HEK293 (cell line): ENCODE measurements at regions not wholly inside any gene's neighbourhood (a gene's known extent, or its start where the extent isn't known, plus 50 kb on each side); places are given as distances from the start of the nearest gene placed in this dataset.

Experiments used
- BCL11A ChIP-seq: fragments of 450-650 bp; formaldehyde crosslinking; IDR thresholded peaks from 2 replicates; pipeline ENCODE4 v1.5.1; 2016; ENCODE audit warnings: low read depth, missing biosample characterization, missing genetic modification characterization
- SP3 ChIP-seq: fragments of 450-650 bp; formaldehyde crosslinking; IDR thresholded peaks from 2 replicates; pipeline ENCODE4 v1.5.1; 2016; ENCODE audit warnings: missing biosample characterization, missing genetic modification characterization
- ZBTB7A ChIP-seq: fragments of 450-650 bp; formaldehyde crosslinking; IDR thresholded peaks from 2 replicates; pipeline ENCODE4 v1.5.1; 2016; ENCODE audit warnings: low read depth, missing biosample characterization, missing genetic modification characterization
- ZFP3 ChIP-seq: fragments of 450-650 bp; formaldehyde crosslinking; IDR thresholded peaks from 2 replicates; pipeline ENCODE4 v1.5.1; 2016; ENCODE audit warnings: low read depth, missing biosample characterization, missing genetic modification characterization

GRCh38 chr3:44100298-44100695 lies 141.4 kb upstream of the TOPAZ1 start:
- TF ChIP-seq ZBTB7A (tag by site-specific recombination) (no peak), BCL11A (no peak), ZFP3 (tag by site-specific recombination) (no peak), SP3 (no peak)
